ENCODE measurements at regions not wholly inside any gene's neighbourhood (a gene's known extent, or its start where the extent isn't known, plus 50 kb on each side); places are given as distances from the start of the nearest gene placed in this dataset.

DNA sequence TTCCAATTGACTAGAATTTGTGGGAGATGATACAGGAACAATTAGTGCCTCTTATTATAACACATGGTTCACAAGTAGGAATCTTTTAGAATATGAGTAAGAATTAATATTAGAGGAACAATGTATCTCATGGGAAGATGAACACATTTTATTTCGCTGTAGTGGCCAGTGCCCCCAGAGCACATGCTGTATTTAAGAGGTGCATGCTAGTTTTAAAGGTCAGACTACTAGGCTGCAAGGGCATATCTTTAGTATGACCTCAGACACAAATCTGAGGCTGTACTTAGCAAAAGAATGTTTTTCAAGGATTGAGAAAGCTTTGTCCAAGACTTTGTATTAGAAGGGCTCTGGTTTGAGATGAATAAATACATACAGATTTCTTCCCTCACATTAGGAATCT, 586.9 kb downstream of the CCER1 start:
- no peak for FAIRE-seq
- DNase-seq = no peak
- 82 to 90% (median 86%) methylated on average over 1 of the region's 1 CpG for WGBS, 3 donors
- no peaks in the 10 kb centered on the region for H3K9me3 ChIP-seq (ENCODE audit: control insufficient read depth in 2 of 2, insufficient read depth in 1 of 2, low read depth in 1 of 2, low read length in 1 of 2)
- no peak overlapping the region for H3K4me3 ChIP-seq (ENCODE audit: low read depth in 1 of 3, low read length in 3 of 3)
- no peak overlapping the region for H3K27ac ChIP-seq (ENCODE audit: low read depth in 1 of 3, low read length in 2 of 3)
- H3K4me1 ChIP-seq (ENCODE audit: control insufficient read depth in 3 of 3, insufficient read depth in 2 of 3, low read depth in 1 of 3, low read length in 2 of 3) = no peaks in the 10 kb centered on the region
- no peaks in the 10 kb centered on the region for H3K36me3 ChIP-seq (ENCODE audit: control insufficient read depth in 3 of 3, insufficient read depth in 2 of 3, low read depth in 1 of 3, low read length in 3 of 3)
- H3K27me3 ChIP-seq (ENCODE audit: control insufficient read depth in 3 of 3, insufficient read depth in 3 of 3, low read length in 3 of 3) = no peaks in the 10 kb centered on the region

GRCh38 chr12:90366286-90366685, 588.7 kb downstream of the CCER1 start:
- Histone ChIP-seq H3K4me3 (ENCODE audit: low read depth in 1 of 3, low read length in 3 of 3) (no peak overlapping the region), H3K27me3 (ENCODE audit: control insufficient read depth in 3 of 3, insufficient read depth in 3 of 3, low read length in 3 of 3) (no peaks in the 10 kb centered on the region), H3K9me3 (ENCODE audit: control insufficient read depth in 2 of 2, insufficient read depth in 1 of 2, low read depth in 1 of 2, low read length in 1 of 2) (no peaks in the 10 kb centered on the region), H3K36me3 (ENCODE audit: control insufficient read depth in 3 of 3, insufficient read depth in 2 of 3, low read depth in 1 of 3, low read length in 3 of 3) (no peaks in the 10 kb centered on the region), H3K27ac (ENCODE audit: low read depth in 1 of 3, low read length in 2 of 3) (no peak overlapping the region), H3K4me1 (ENCODE audit: control insufficient read depth in 3 of 3, insufficient read depth in 2 of 3, low read depth in 1 of 3, low read length in 2 of 3) (no peaks in the 10 kb centered on the region)
- no peak for DNase-seq
- no peak for FAIRE-seq
- 64 to 70% (median 67%) methylated on average over 2 of the region's 2 CpGs for WGBS, 3 donors

GRCh38 chr12:90360300-90360699, 594.7 kb downstream of the CCER1 start:
- Histone ChIP-seq H3K27ac (ENCODE audit: low read depth in 1 of 3, low read length in 2 of 3) (no peak overlapping the region), H3K9me3 (ENCODE audit: control insufficient read depth in 2 of 2, insufficient read depth in 1 of 2, low read depth in 1 of 2, low read length in 1 of 2) (no peaks in the 10 kb centered on the region), H3K27me3 (ENCODE audit: control insufficient read depth in 3 of 3, insufficient read depth in 3 of 3, low read length in 3 of 3) (no peaks in the 10 kb centered on the region), H3K4me3 (ENCODE audit: low read depth in 1 of 3, low read length in 3 of 3) (no peak overlapping the region), H3K4me1 (ENCODE audit: control insufficient read depth in 3 of 3, insufficient read depth in 2 of 3, low read depth in 1 of 3, low read length in 2 of 3) (no peaks in the 10 kb centered on the region), H3K36me3 (ENCODE audit: control insufficient read depth in 3 of 3, insufficient read depth in 2 of 3, low read depth in 1 of 3, low read length in 3 of 3) (no peaks in the 10 kb centered on the region)
- FAIRE-seq (no peak), DNase-seq (no peak)

- H3K36me3 ChIP-seq (ENCODE audit: control insufficient read depth in 3 of 3, insufficient read depth in 2 of 3, low read depth in 1 of 3, low read length in 3 of 3) = no peaks in the 10 kb centered on the region
- DNase-seq (no peak), FAIRE-seq (no peak)
- no peak overlapping the region for H3K27ac ChIP-seq (ENCODE audit: low read depth in 1 of 3, low read length in 2 of 3)
- 79 to 87% (median 81%) methylated on average over 8 of the region's 8 CpGs for WGBS, 3 donors
- no peaks in the 10 kb centered on the region for H3K9me3 ChIP-seq (ENCODE audit: control insufficient read depth in 2 of 2, insufficient read depth in 1 of 2, low read depth in 1 of 2, low read length in 1 of 2)
- no peak overlapping the region for H3K4me3 ChIP-seq (ENCODE audit: low read depth in 1 of 3, low read length in 3 of 3)
- H3K27me3 ChIP-seq (ENCODE audit: control insufficient read depth in 3 of 3, insufficient read depth in 3 of 3, low read length in 3 of 3) = no peaks in the 10 kb centered on the region
- H3K4me1 ChIP-seq (ENCODE audit: control insufficient read depth in 3 of 3, insufficient read depth in 2 of 3, low read depth in 1 of 3, low read length in 2 of 3) = no peaks in the 10 kb centered on the region
Observed at GRCh38 chr12:90355711-90356355, 599.1 kb downstream of the CCER1 start.

DNA sequence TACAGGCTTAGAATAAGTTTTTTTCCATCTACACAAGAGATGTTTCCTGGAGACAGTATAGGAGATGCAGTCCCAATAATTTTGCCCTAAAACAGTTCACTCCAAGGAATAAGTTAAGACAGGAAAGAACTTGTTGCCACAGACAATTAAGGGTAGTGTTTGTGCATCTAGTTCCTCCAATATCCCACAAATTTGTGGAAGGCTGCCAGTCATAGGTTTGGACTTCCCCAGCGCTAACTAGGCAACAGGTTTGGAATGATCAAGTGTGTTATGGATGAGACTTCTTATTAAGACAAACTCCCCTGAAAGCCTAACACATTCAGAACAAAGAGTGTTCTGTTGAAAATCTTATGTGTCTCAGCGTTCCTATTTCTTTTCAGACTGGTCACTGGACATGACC, 611.0 kb downstream of the CCER1 start:
- WGBS, 3 donors = 83 to 86% (median 84%) methylated on average over 2 of the region's 2 CpGs
- no peaks in the 10 kb centered on the region for H3K36me3 ChIP-seq (ENCODE audit: control insufficient read depth in 3 of 3, insufficient read depth in 2 of 3, low read depth in 1 of 3, low read length in 3 of 3)
- no peaks in the 10 kb centered on the region for H3K27me3 ChIP-seq (ENCODE audit: control insufficient read depth in 3 of 3, insufficient read depth in 3 of 3, low read length in 3 of 3)
- no peak for FAIRE-seq
- H3K4me3 ChIP-seq (ENCODE audit: low read depth in 1 of 3, low read length in 3 of 3) = no peak overlapping the region
- DNase-seq = no peak
- H3K4me1 ChIP-seq (ENCODE audit: control insufficient read depth in 3 of 3, insufficient read depth in 2 of 3, low read depth in 1 of 3, low read length in 2 of 3) = no peaks in the 10 kb centered on the region
- no peak overlapping the region for H3K27ac ChIP-seq (ENCODE audit: low read depth in 1 of 3, low read length in 2 of 3)
- no peaks in the 10 kb centered on the region for H3K9me3 ChIP-seq (ENCODE audit: control insufficient read depth in 2 of 2, insufficient read depth in 1 of 2, low read depth in 1 of 2, low read length in 1 of 2)

DNA sequence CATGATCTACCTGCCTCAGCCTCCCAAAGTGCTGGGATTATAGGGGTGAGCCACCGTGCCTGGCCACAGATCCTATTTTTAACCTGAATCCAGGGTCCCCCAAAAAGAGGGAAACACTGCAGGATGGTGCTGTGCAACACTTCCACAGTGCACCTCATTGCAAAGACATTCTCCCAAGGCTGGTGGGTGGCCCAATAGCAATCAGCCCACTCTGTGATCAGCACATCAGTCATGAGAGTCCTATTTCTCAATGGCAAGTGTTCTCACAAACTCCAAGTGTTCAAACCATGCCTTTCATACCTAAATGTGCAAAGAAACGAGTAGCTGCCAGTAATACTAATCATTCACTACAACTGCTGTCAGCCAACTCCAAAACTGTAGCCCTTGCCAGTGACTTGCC, 612.9 kb downstream of the CCER1 start:
- H3K36me3 ChIP-seq (ENCODE audit: control insufficient read depth in 3 of 3, insufficient read depth in 2 of 3, low read depth in 1 of 3, low read length in 3 of 3) = no peaks in the 10 kb centered on the region
- H3K27me3 ChIP-seq (ENCODE audit: control insufficient read depth in 3 of 3, insufficient read depth in 3 of 3, low read length in 3 of 3) = no peaks in the 10 kb centered on the region
- no peak for FAIRE-seq
- DNase-seq = no peak
- 48 to 73% (median 72%) methylated on average over 2 of the region's 2 CpGs for WGBS, 3 donors
- no peak overlapping the region for H3K27ac ChIP-seq (ENCODE audit: low read depth in 1 of 3, low read length in 2 of 3)
- H3K4me3 ChIP-seq (ENCODE audit: low read depth in 1 of 3, low read length in 3 of 3) = no peak overlapping the region
- H3K9me3 ChIP-seq (ENCODE audit: control insufficient read depth in 2 of 2, insufficient read depth in 1 of 2, low read depth in 1 of 2, low read length in 1 of 2) = no peaks in the 10 kb centered on the region
- H3K4me1 ChIP-seq (ENCODE audit: control insufficient read depth in 3 of 3, insufficient read depth in 2 of 3, low read depth in 1 of 3, low read length in 2 of 3) = no peaks in the 10 kb centered on the region

GRCh38 chr12:90339837-90340236, 615.1 kb downstream of the CCER1 start:
- Histone ChIP-seq H3K4me1 (ENCODE audit: control insufficient read depth in 3 of 3, insufficient read depth in 2 of 3, low read depth in 1 of 3, low read length in 2 of 3) (no peaks in the 10 kb centered on the region), H3K9me3 (ENCODE audit: control insufficient read depth in 2 of 2, insufficient read depth in 1 of 2, low read depth in 1 of 2, low read length in 1 of 2) (no peaks in the 10 kb centered on the region), H3K4me3 (ENCODE audit: low read depth in 1 of 3, low read length in 3 of 3) (no peak overlapping the region), H3K27ac (ENCODE audit: low read depth in 1 of 3, low read length in 2 of 3) (no peak overlapping the region), H3K27me3 (ENCODE audit: control insufficient read depth in 3 of 3, insufficient read depth in 3 of 3, low read length in 3 of 3) (no peaks in the 10 kb centered on the region), H3K36me3 (ENCODE audit: control insufficient read depth in 3 of 3, insufficient read depth in 2 of 3, low read depth in 1 of 3, low read length in 3 of 3) (no peaks in the 10 kb centered on the region)
- WGBS, 3 donors = 85 to 86% (median 85%) methylated on average over 4 of the region's 4 CpGs
- FAIRE-seq = no peak
- no peak for DNase-seq

GRCh38 chr12:90338365-90338764, 616.6 kb downstream of the CCER1 start:
- 69 to 74% (median 73%) methylated on average over 2 of the region's 2 CpGs for WGBS, 3 donors
- Histone ChIP-seq H3K27me3 (ENCODE audit: control insufficient read depth in 3 of 3, insufficient read depth in 3 of 3, low read length in 3 of 3) (no peaks in the 10 kb centered on the region), H3K27ac (ENCODE audit: low read depth in 1 of 3, low read length in 2 of 3) (no peak overlapping the region), H3K36me3 (ENCODE audit: control insufficient read depth in 3 of 3, insufficient read depth in 2 of 3, low read depth in 1 of 3, low read length in 3 of 3) (no peaks in the 10 kb centered on the region), H3K4me3 (ENCODE audit: low read depth in 1 of 3, low read length in 3 of 3) (no peak overlapping the region), H3K4me1 (ENCODE audit: control insufficient read depth in 3 of 3, insufficient read depth in 2 of 3, low read depth in 1 of 3, low read length in 2 of 3) (no peaks in the 10 kb centered on the region), H3K9me3 (ENCODE audit: control insufficient read depth in 2 of 2, insufficient read depth in 1 of 2, low read depth in 1 of 2, low read length in 1 of 2) (no peaks in the 10 kb centered on the region)
- no peak for DNase-seq
- no peak for FAIRE-seq

DNA sequence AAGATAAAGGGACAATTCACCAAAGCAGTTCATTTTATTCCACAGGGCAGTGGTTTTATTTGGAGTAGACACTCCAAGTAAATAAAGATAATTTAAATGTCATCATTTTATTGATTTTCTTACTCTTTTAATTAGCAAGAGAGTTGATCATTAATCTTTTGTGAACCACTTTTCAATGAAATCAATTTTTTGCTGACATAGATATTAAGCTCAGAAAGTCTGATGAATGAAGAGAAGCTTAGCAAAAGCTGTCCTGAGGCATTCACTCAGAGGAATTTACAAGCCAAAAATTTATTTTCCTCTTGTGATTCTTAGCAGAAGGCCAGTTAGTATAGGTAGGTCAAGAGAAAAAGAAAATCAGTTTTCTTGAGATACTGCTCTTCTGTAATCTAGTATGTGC, 618.0 kb downstream of the CCER1 start:
- Histone ChIP-seq H3K27ac (ENCODE audit: low read depth in 1 of 3, low read length in 2 of 3) (no peak overlapping the region), H3K36me3 (ENCODE audit: control insufficient read depth in 3 of 3, insufficient read depth in 2 of 3, low read depth in 1 of 3, low read length in 3 of 3) (no peaks in the 10 kb centered on the region), H3K9me3 (ENCODE audit: control insufficient read depth in 2 of 2, insufficient read depth in 1 of 2, low read depth in 1 of 2, low read length in 1 of 2) (no peaks in the 10 kb centered on the region), H3K4me1 (ENCODE audit: control insufficient read depth in 3 of 3, insufficient read depth in 2 of 3, low read depth in 1 of 3, low read length in 2 of 3) (no peaks in the 10 kb centered on the region), H3K4me3 (ENCODE audit: low read depth in 1 of 3, low read length in 3 of 3) (no peak overlapping the region), H3K27me3 (ENCODE audit: control insufficient read depth in 3 of 3, insufficient read depth in 3 of 3, low read length in 3 of 3) (no peaks in the 10 kb centered on the region)
- FAIRE-seq = no peak
- no peak for DNase-seq
